H1 (cell line): ENCODE measurements at regions not wholly inside any gene's neighbourhood (a gene's known extent, or its start where the extent isn't known, plus 50 kb on each side); places are given as distances from the start of the nearest gene placed in this dataset.

Experiments
- CTCF ChIA-PET: fragments of 300-600 bp; sonication (Branson Sonifier 250); formaldehyde crosslinking; loops from one replicate; lab custom pipeline; 2021; ENCODE audit not compliant: partially characterized antibody; lab: Charles Lee
- POLR2A ChIA-PET: fragments of 300-600 bp; sonication (Branson Sonifier 250); formaldehyde crosslinking; loops from one replicate; lab custom pipeline; 2021; ENCODE audit warnings: inconsistent platforms; ENCODE audit not compliant: partially characterized antibody; lab: Charles Lee
- DNase-seq, 2 experiments: peaks; one replicate each; pipeline versions ENCODE4 v3.0.0 to v3.0.0-alpha.2; 2010 to 2022; ENCODE audit warnings: low spot score in 2 of 2, low read depth in 1 of 2, mixed read lengths in 1 of 2
- FAIRE-seq: peaks from 2 replicates; lab custom pipeline; 2011; peaks lifted over from hg19 to GRCh38; lab: Jason Lieb, UNC
- H2AFZ ChIP-seq: 2 replicates; pipeline ENCODE4 v1.8.1; 2012; ENCODE audit warnings: low read length, inconsistent platforms
- H2AK5ac ChIP-seq: 2 replicates; pipeline ENCODE4 v1.6.1; 2013; ENCODE audit warnings: low read depth, low read length
- H2BK120ac ChIP-seq: replicated peaks from 2 replicates; pipeline ENCODE3; 2013; ENCODE audit warnings: low read depth, low read length, inconsistent platforms
- H2BK12ac ChIP-seq: 2 replicates; pipeline ENCODE4 v1.6.1; 2013; ENCODE audit warnings: low read depth, low read length
- H2BK15ac ChIP-seq: 2 replicates; pipeline ENCODE4 v1.6.1; 2013; ENCODE audit warnings: low read length
- H2BK20ac ChIP-seq: 2 replicates; pipeline ENCODE4 v1.6.1; 2013; ENCODE audit warnings: low read length
- H2BK5ac ChIP-seq: 2 replicates; pipeline ENCODE4 v1.6.1; 2013; ENCODE audit warnings: low read depth, low read length
- H3K14ac ChIP-seq: 2 replicates; pipeline ENCODE4 v1.6.1; 2013; ENCODE audit warnings: inconsistent platforms; ENCODE audit not compliant: insufficient read length
- H3K18ac ChIP-seq: 2 replicates; pipeline ENCODE4 v1.6.1; 2013; ENCODE audit warnings: low read length; ENCODE audit errors: extremely low read depth
- H3K23ac ChIP-seq: 2 replicates; pipeline ENCODE4 v1.6.1; 2013; ENCODE audit warnings: inconsistent platforms; ENCODE audit not compliant: insufficient read length
- H3K23me2 ChIP-seq: 2 replicates; pipeline ENCODE4 v1.6.1; 2013; ENCODE audit warnings: low read depth, low read length
- H3K27ac ChIP-seq: 2 replicates; pipeline ENCODE4 v1.6.1; 2011; ENCODE audit warnings: low read depth, low read length, inconsistent platforms
- H3K27me3 ChIP-seq, 4 experiments: replicated peaks in 1 of 4; 1 replicate in 1 of 4; 2 replicates in 3 of 4; pipeline versions ENCODE4 v1.6.1 to v1.8.1; 2011 to 2013; ENCODE audit warnings: low read length in 3 of 4, mild to moderate bottlenecking in 3 of 4, inconsistent platforms in 2 of 4, mixed read lengths in 2 of 4, moderate library complexity in 1 of 4; ENCODE audit not compliant: control insufficient read depth in 3 of 4, insufficient read depth in 3 of 4; ENCODE audit errors: extremely low read depth in 1 of 4
- H3K36me3 ChIP-seq, 4 experiments: 2 replicates each; pipeline versions ENCODE4 v1.6.1 to v1.8.1; 2011 to 2013; ENCODE audit warnings: mild to moderate bottlenecking in 4 of 4, low read length in 3 of 4, moderate library complexity in 2 of 4, control low read depth in 1 of 4, inconsistent platforms in 1 of 4; ENCODE audit not compliant: insufficient read depth in 4 of 4, control insufficient read depth in 2 of 4
- H3K4ac ChIP-seq: replicated peaks from 2 replicates; pipeline ENCODE3; 2013; ENCODE audit warnings: low read length, low read depth, mixed read lengths, inconsistent platforms; ENCODE audit not compliant: insufficient read length
- H3K4me1 ChIP-seq, 4 experiments: replicated peaks in 1 of 4; 1 replicate in 1 of 4; 2 replicates in 3 of 4; pipeline versions ENCODE4 v1.6.1 to v1.8.1; 2011 to 2013; ENCODE audit warnings: low read length in 3 of 4, inconsistent platforms in 2 of 4, mixed read lengths in 1 of 4; ENCODE audit not compliant: insufficient read depth in 4 of 4, control insufficient read depth in 3 of 4
- H3K4me2 ChIP-seq, 2 experiments: 2 replicates each; pipeline versions ENCODE4 v1.6.1 to v1.8.1; 2011 to 2013; ENCODE audit warnings: low read depth in 2 of 2, low read length in 2 of 2, control low read depth in 1 of 2, inconsistent platforms in 1 of 2, mild to moderate bottlenecking in 1 of 2; ENCODE audit not compliant: insufficient read depth in 1 of 2
- H3K4me3 ChIP-seq, 4 experiments: fragments of 200-600, 300-600 bp in 1 of 4; sonication (generic), shearing (Covaris generic), sonication (Bioruptor Twin) in 1 of 4; 2 replicates each; pipeline versions ENCODE4 v1.5.1 to v1.8.1; 2011 to 2016; ENCODE audit warnings: low read length in 4 of 4, low read depth in 3 of 4, control low read depth in 2 of 4, inconsistent platforms in 2 of 4, mild to moderate bottlenecking in 2 of 4, mixed read lengths in 1 of 4, moderate library complexity in 1 of 4; ENCODE audit not compliant: insufficient read depth in 2 of 4; ENCODE audit errors: extremely low read depth in 1 of 4
- H3K56ac ChIP-seq: replicated peaks from 2 replicates; pipeline ENCODE3; 2013; ENCODE audit warnings: low read depth, mild to moderate bottlenecking, mixed read lengths, low read length, inconsistent platforms; ENCODE audit not compliant: insufficient read length
- H3K79me1 ChIP-seq: 2 replicates; pipeline ENCODE4 v1.6.1; 2013; ENCODE audit warnings: low read depth, low read length, control low read depth
- H3K79me2 ChIP-seq, 2 experiments: 2 replicates each; pipeline versions ENCODE4 v1.6.1 to v1.8.1; 2012 to 2013; ENCODE audit warnings: low read length in 2 of 2, mild to moderate bottlenecking in 2 of 2, inconsistent platforms in 1 of 2; ENCODE audit not compliant: insufficient read depth in 2 of 2, control insufficient read depth in 1 of 2
- H3K9ac ChIP-seq, 4 experiments: replicated peaks in 1 of 4; 1 replicate in 1 of 4; 2 replicates in 3 of 4; pipeline versions ENCODE4 v1.6.1 to v1.8.1; 2011 to 2013; ENCODE audit warnings: low read depth in 3 of 4, low read length in 3 of 4, control low read depth in 2 of 4, mild to moderate bottlenecking in 2 of 4, moderate library complexity in 2 of 4, inconsistent platforms in 1 of 4; ENCODE audit errors: extremely low read depth in 1 of 4
- H3K9me3 ChIP-seq, 2 experiments: 2 replicates each; pipeline versions ENCODE4 v1.6.1 to v1.8.1; 2012 to 2013; ENCODE audit warnings: mild to moderate bottlenecking in 2 of 2, moderate library complexity in 2 of 2, control low read depth in 1 of 2, inconsistent platforms in 1 of 2, low read depth in 1 of 2, low read length in 1 of 2, mixed read lengths in 1 of 2; ENCODE audit not compliant: insufficient read depth in 2 of 2
- H4K20me1 ChIP-seq, 2 experiments: replicated peaks in 1 of 2; 2 replicates each; pipeline versions ENCODE3 to v1.8.1; 2011 to 2013; ENCODE audit warnings: inconsistent platforms in 2 of 2, low read length in 2 of 2, mild to moderate bottlenecking in 1 of 2; ENCODE audit not compliant: insufficient read depth in 2 of 2, control insufficient read depth in 1 of 2
- H4K5ac ChIP-seq: 2 replicates; pipeline ENCODE4 v1.6.1; 2013; ENCODE audit warnings: low read length, low read depth, mixed read lengths, inconsistent platforms; ENCODE audit not compliant: insufficient read length
- H4K8ac ChIP-seq: 2 replicates; pipeline ENCODE4 v1.8.0; 2013; ENCODE audit warnings: mild to moderate bottlenecking, moderate library complexity, low read length, inconsistent platforms; ENCODE audit not compliant: insufficient read depth; ENCODE audit errors: extremely low read depth
- H4K91ac ChIP-seq: replicated peaks from 2 replicates; pipeline ENCODE3; 2013; ENCODE audit warnings: low read length, mixed read lengths, inconsistent platforms; ENCODE audit not compliant: insufficient read length
- ATF2 ChIP-seq: IDR thresholded peaks from 2 replicates; pipeline ENCODE4 v1.6.1; 2012; ENCODE audit warnings: low read length, inconsistent platforms
- CTBP2 ChIP-seq: IDR thresholded peaks from 2 replicates; pipeline ENCODE4 v1.7.0; 2011; ENCODE audit warnings: borderline replicate concordance, mild to moderate bottlenecking, moderate library complexity, mixed read lengths, low read length; ENCODE audit not compliant: insufficient read depth, insufficient read length
- E2F6 ChIP-seq: IDR thresholded peaks from 2 replicates; pipeline ENCODE4 v1.6.1; 2012; ENCODE audit warnings: inconsistent platforms
- NANOG ChIP-seq: IDR thresholded peaks from 2 replicates; pipeline ENCODE4 v1.6.1; 2011; ENCODE audit warnings: low read length, low read depth, mild to moderate bottlenecking, inconsistent platforms; ENCODE audit not compliant: insufficient read depth, poor library complexity, severe bottlenecking
- USF2 ChIP-seq: IDR thresholded peaks from 2 replicates; pipeline ENCODE4 v1.6.1; 2011; ENCODE audit warnings: low read length, improper control_type of control experiment
- WGBS, 2 experiments: shearing (Covaris generic) in 1 of 2; methylation state at CpG; one replicate each; pipeline versions ENCODE4 v1.1.6 to v1.1.7; 2013 to 2015; ENCODE audit warnings: low lambda C conversion rate in 2 of 2, mixed read lengths in 2 of 2, inconsistent platforms in 1 of 2, low coverage in 1 of 2, missing lambda C conversion rate in 1 of 2; ENCODE audit not compliant: insufficient replicate concordance in 2 of 2, insufficient coverage in 1 of 2, insufficient read length in 1 of 2; ENCODE audit errors: extremely low coverage in 1 of 2, missing lambda C conversion rate in 1 of 2; 5-methylcytosine and 5-hydroxymethylcytosine counted together

GRCh38 chr11:91199866-91200265 is 977.0 kb upstream of the CHORDC1 start:
- H2BK20ac ChIP-seq, result no peak overlapping the region
- no peak overlapping the region for H3K9ac ChIP-seq
- no peak for FAIRE-seq
- no peaks in the 10 kb centered on the region for H3K23me2 ChIP-seq
- no peak overlapping the region for H3K4me3 ChIP-seq
- no peak overlapping the region for H4K5ac ChIP-seq
- H3K9me3 ChIP-seq, result no peaks in the 10 kb centered on the region
- H3K79me1 ChIP-seq, result no peaks in the 10 kb centered on the region
- no peak overlapping the region for H3K23ac ChIP-seq
- H3K4me1 ChIP-seq, result no peaks in the 10 kb centered on the region
- H2BK15ac ChIP-seq, result no peak overlapping the region
- H2BK5ac ChIP-seq, result no peak overlapping the region
- H3K18ac ChIP-seq, result no peak overlapping the region
- peak overlapping the region; percentile 48; the same call in 1 of the 2 replicates for H2AFZ ChIP-seq
- H4K91ac ChIP-seq, result no peak overlapping the region
- POLR2A ChIA-PET, result no interaction called here
- H4K8ac ChIP-seq, result no peak overlapping the region
- H3K79me2 ChIP-seq, result no peaks in the 10 kb centered on the region
- WGBS, 2 experiments, result 87% methylated on average over 1 of the region's 1 CpG; no CpG with 5 or more reads in 1 of the 2 experiments
- no peak overlapping the region for H2AK5ac ChIP-seq
- no peak overlapping the region for H3K56ac ChIP-seq
- no peak overlapping the region for H3K4ac ChIP-seq
- H3K4me2 ChIP-seq, result no peak overlapping the region
- DNase-seq, result no peak
- no peak overlapping the region for H2BK120ac ChIP-seq
- no peak overlapping the region for H2BK12ac ChIP-seq
- CTCF ChIA-PET, result interaction anchor here (0.7 to 1.3 kb wide), 2 partner anchors 8 to 47 kb away, joined by 3 to 5 read pairs; no protein-coding TSS in a partner anchor
- no peaks in the 10 kb centered on the region for H4K20me1 ChIP-seq
- no peaks in the 10 kb centered on the region for H3K36me3 ChIP-seq
- H3K27me3 ChIP-seq, result no peaks in the 10 kb centered on the region
- no peak overlapping the region for H3K14ac ChIP-seq
- H3K27ac ChIP-seq, result no peak overlapping the region
- TF ChIP-seq ATF2, result no peak
- TF ChIP-seq E2F6, result no peak
- TF ChIP-seq CTBP2, result no peak
- no peak for TF ChIP-seq USF2
- TF ChIP-seq NANOG, result no peak
- TF ChIP-seq, all 59 proteins: peak for 0
